ENCODE measurements at regions not wholly inside any gene's neighbourhood (a gene's known extent, or its start where the extent isn't known, plus 50 kb on each side); places are given as distances from the start of the nearest gene placed in this dataset.

DNA sequence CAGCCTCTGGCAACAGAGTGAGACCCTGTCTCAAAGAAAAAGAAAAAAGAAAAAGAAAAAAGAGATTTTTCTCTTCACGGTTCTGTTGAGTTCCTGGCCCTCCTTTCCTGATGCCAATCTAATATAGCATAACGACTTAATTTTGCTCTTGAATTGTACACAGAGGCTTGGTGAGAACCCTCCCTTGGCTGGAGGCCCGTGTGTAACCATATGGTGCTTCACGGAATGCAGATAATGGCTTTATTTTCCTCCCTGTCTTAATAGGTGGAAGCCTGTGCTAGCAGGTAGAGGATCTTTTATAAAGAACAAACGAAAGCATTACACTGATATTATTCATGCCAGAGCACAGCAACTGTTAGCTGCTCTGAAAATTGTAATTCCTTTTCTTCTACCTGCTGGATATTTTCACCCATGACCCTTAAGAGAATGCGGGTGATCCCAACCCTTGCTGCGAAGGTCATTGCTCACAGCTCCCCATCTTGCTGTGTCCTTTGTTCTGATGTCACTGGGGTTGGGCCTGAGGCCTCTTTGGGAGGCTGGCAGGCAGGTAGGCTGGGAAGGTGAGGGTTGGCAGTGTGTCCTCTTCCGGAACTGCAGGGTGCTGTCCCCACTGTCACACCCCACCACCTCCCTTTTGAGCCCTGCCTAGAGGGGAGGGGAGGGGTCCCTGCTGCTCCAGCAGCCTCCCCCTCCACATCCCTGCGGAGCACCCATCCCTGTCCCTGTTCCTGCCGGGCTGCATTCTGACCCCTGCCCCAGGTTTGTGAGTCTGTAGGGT is 83.8 kb upstream of the STOX2 start:
- intact Hi-C loops (cut with DNase I), result no loop called here
- no peak for TF ChIP-seq POLR2AphosphoS5 (IDR thresholded peaks at IDR 0.05)
- TF ChIP-seq, protein P1, sequence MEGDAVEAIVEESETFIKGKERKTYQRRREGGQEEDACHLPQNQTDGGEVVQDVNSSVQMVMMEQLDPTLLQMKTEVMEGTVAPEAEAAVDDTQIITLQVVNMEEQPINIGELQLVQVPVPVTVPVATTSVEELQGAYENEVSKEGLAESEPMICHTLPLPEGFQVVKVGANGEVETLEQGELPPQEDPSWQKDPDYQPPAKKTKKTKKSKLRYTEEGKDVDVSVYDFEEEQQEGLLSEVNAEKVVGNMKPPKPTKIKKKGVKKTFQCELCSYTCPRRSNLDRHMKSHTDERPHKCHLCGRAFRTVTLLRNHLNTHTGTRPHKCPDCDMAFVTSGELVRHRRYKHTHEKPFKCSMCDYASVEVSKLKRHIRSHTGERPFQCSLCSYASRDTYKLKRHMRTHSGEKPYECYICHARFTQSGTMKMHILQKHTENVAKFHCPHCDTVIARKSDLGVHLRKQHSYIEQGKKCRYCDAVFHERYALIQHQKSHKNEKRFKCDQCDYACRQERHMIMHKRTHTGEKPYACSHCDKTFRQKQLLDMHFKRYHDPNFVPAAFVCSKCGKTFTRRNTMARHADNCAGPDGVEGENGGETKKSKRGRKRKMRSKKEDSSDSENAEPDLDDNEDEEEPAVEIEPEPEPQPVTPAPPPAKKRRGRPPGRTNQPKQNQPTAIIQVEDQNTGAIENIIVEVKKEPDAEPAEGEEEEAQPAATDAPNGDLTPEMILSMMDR (IDR thresholded peaks at IDR 0.05), result no peak
- no peak for TF ChIP-seq EP300 (IDR thresholded peaks at IDR 0.05)
- no peak for TF ChIP-seq POLR2A (IDR thresholded peaks at IDR 0.05; ENCODE audit: low read depth)
- no peaks in the 10 kb centered on the region for H3K9me3 ChIP-seq
- no peaks in the 10 kb centered on the region for H3K27me3 ChIP-seq
- no peaks in the 10 kb centered on the region for H3K4me1 ChIP-seq
- 80% methylated on average over 9 of the region's 10 CpGs for WGBS
- no peak for DNase-seq (ENCODE audit: extremely low spot score)
- H3K4me3 ChIP-seq, result no peak overlapping the region
- H3K27ac ChIP-seq (replicated peaks in 1 of 4), result no peak overlapping the region
- no peaks in the 10 kb centered on the region for H3K36me3 ChIP-seq

DNA sequence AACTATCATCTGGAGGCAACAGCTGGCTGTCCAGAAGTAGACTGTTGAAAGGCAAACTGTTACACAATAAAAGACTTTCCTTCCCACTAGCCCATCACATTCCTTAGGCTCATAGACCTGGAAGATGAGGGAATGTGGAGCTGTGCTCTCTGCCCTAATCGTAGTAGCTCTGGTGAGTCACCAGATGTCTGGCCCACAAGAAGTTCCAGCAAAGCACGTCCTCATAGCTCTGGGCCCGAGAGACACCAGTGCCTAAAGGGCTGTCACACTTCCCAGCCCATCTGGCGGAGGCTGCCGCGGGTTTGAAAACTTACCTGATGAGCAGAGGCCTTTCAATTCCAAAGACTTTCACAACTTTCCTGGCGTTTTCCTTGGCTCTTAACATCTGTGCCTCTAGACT is 81.7 kb upstream of the STOX2 start:
- no peak for DNase-seq (ENCODE audit: extremely low spot score)
- Histone ChIP-seq H3K4me1 (peaks cover 3 to 5% (median 4%) of the 10 kb centered on the region in 4 donors), H3K27me3 (no peaks in the 10 kb centered on the region), H3K9me3 (no peaks in the 10 kb centered on the region), H3K27ac (replicated peaks in 1 of 4) (no peak overlapping the region), H3K4me3 (no peak overlapping the region), H3K36me3 (no peaks in the 10 kb centered on the region)
- 59% methylated on average over 7 of the region's 7 CpGs for whole genome bisulfite sequencing
- TF ChIP-seq POLR2A (IDR thresholded peaks at IDR 0.05; ENCODE audit: low read depth), result no peak
- no peak for TF ChIP-seq EP300 (IDR thresholded peaks at IDR 0.05)
- TF ChIP-seq, protein P1 (IDR thresholded peaks at IDR 0.05), result no peak
- TF ChIP-seq POLR2AphosphoS5 (IDR thresholded peaks at IDR 0.05), result no peak
- intact Hi-C loops (cut with DNase I), result no loop called here

DNA sequence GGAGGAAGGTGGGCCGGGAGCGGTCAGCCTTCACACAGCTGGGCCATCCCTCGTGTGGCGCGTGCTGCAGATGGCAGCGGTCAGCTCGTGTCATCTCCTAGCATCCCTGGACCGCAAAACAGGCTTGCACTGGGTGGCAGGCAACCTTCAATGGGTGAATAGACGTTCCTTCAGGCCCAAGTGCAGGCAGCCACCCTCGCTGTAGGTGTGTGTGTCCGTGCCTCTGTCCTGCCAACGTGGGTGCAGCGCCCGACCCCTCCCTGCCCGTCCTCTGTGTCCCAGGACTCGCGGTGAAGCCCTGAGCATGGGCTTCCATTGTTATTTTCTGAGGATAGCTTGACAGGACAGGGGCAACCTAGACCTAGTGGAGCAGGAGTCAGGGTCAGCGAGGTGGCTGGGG is 79.8 kb upstream of the STOX2 start:
- TF ChIP-seq EP300 (IDR thresholded peaks at IDR 0.05) (no peak), POLR2AphosphoS5 (IDR thresholded peaks at IDR 0.05) (no peak), POLR2A (IDR thresholded peaks at IDR 0.05; ENCODE audit: low read depth) (no peak)
- TF ChIP-seq, protein P1 (IDR thresholded peaks at IDR 0.05), result no peak
- H3K27ac ChIP-seq (replicated peaks in 1 of 4), result no peak overlapping the region
- no peaks in the 10 kb centered on the region for H3K36me3 ChIP-seq
- intact Hi-C loops (cut with DNase I), result no loop called here
- WGBS, result 95% methylated on average over 15 of the region's 18 CpGs
- no peaks in the 10 kb centered on the region for H3K27me3 ChIP-seq
- DNase-seq (ENCODE audit: extremely low spot score), result no peak
- no peaks in the 10 kb centered on the region for H3K9me3 ChIP-seq
- H3K4me3 ChIP-seq, result no peak overlapping the region
- H3K4me1 ChIP-seq, result peaks cover 4 to 11% (median 6%) of the 10 kb centered on the region in 4 donors

DNA sequence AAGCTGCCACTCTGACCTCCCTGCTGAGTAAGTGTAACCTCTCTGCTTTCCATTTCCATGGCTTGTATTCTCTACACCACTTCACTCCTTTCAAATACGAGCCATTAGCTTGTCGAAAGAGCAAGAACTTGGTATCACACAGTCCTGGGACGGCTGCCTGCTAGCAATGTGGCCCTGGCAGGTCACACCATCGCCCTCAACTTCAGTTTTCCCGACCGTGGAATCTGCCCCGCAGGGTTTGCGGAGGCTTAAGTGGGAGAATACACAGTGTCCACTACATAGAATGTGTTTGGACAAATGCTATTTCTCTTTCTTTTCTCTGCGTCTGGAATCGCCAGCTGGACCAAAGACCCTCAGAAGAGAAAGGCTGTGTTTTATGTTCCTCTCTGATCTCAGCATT is 78.6 kb upstream of the STOX2 start:
- Histone ChIP-seq H3K27ac (replicated peaks in 1 of 4) (no peak overlapping the region), H3K9me3 (no peaks in the 10 kb centered on the region), H3K27me3 (no peaks in the 10 kb centered on the region), H3K36me3 (no peaks in the 10 kb centered on the region), H3K4me3 (no peak overlapping the region), H3K4me1 (peaks cover 4 to 15% (median 8%) of the 10 kb centered on the region in 4 donors)
- 89% methylated on average over 10 of the region's 10 CpGs for WGBS
- intact Hi-C loops (cut with DNase I), result no loop called here
- DNase-seq (ENCODE audit: extremely low spot score), result no peak
- no peak for TF ChIP-seq POLR2A (IDR thresholded peaks at IDR 0.05; ENCODE audit: low read depth)
- no peak for TF ChIP-seq POLR2AphosphoS5 (IDR thresholded peaks at IDR 0.05)
- no peak for TF ChIP-seq EP300 (IDR thresholded peaks at IDR 0.05)
- TF ChIP-seq, protein P1 (IDR thresholded peaks at IDR 0.05), result no peak

DNA sequence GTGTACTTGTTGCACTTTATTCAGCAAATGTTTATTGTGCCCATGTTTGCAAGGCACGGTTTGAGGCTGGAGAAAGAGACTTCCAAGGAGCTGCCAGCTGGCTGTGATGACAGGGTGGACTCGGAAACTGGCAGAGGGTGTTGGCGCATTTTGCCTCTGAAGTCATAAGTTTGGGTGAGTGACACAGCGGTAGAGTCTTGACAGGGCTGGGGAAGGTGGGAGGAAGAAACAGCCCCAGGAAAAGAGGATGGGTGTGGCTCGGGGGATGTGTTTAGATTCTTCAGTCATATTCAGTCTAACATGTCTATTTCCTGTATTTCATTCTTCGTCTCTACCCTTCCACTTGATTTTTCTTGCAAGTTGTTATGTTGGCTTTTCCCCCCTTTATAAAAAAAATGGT is 77.0 kb upstream of the STOX2 start:
- Histone ChIP-seq H3K27me3 (no peaks in the 10 kb centered on the region), H3K9me3 (no peaks in the 10 kb centered on the region), H3K4me1 (peaks cover 4 to 15% (median 11%) of the 10 kb centered on the region in 4 donors), H3K27ac (replicated peaks in 1 of 4) (no peak overlapping the region), H3K36me3 (no peaks in the 10 kb centered on the region), H3K4me3 (no peak overlapping the region)
- TF ChIP-seq, protein P1 (IDR thresholded peaks at IDR 0.05), result no peak
- TF ChIP-seq POLR2A (IDR thresholded peaks at IDR 0.05; ENCODE audit: low read depth) (no peak), EP300 (IDR thresholded peaks at IDR 0.05) (no peak), POLR2AphosphoS5 (IDR thresholded peaks at IDR 0.05) (no peak)
- intact Hi-C loops (cut with DNase I), result no loop called here
- 50% methylated on average over 6 of the region's 6 CpGs for WGBS
- DNase-seq (ENCODE audit: extremely low spot score), result no peak
